ENCODE measurements at regions not wholly inside any gene's neighbourhood (a gene's known extent, or its start where the extent isn't known, plus 50 kb on each side); places are given as distances from the start of the nearest gene placed in this dataset.

GRCh38 chr1:193325042-193325441 is 138.6 kb upstream of the B3GALT2 start:
- no peak for DNase-seq
- no peaks in the 10 kb centered on the region for H3K27me3 Mint-ChIP-seq (ENCODE audit: insufficient read depth, unreplicated experiment)
- TF ChIP-seq, protein P1, sequence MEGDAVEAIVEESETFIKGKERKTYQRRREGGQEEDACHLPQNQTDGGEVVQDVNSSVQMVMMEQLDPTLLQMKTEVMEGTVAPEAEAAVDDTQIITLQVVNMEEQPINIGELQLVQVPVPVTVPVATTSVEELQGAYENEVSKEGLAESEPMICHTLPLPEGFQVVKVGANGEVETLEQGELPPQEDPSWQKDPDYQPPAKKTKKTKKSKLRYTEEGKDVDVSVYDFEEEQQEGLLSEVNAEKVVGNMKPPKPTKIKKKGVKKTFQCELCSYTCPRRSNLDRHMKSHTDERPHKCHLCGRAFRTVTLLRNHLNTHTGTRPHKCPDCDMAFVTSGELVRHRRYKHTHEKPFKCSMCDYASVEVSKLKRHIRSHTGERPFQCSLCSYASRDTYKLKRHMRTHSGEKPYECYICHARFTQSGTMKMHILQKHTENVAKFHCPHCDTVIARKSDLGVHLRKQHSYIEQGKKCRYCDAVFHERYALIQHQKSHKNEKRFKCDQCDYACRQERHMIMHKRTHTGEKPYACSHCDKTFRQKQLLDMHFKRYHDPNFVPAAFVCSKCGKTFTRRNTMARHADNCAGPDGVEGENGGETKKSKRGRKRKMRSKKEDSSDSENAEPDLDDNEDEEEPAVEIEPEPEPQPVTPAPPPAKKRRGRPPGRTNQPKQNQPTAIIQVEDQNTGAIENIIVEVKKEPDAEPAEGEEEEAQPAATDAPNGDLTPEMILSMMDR (IDR thresholded peaks at IDR 0.05; ENCODE audit: insufficient read depth in 1 of 2, low read depth in 1 of 2, low read length in 1 of 2, severe bottlenecking in 1 of 2, unreplicated experiment in 1 of 2) = no peak
- Histone ChIP-seq H3K9me3 (peaks cover 9% of the 10 kb centered on the region; the same call in 1 of the 2 replicates), H3K27me3 (replicated peaks; ENCODE audit: control insufficient read depth, insufficient read depth, low read length) (no peaks in the 10 kb centered on the region), H3K4me3 (ENCODE audit: low read depth, low read length) (no peak overlapping the region), H3K36me3 (ENCODE audit: control insufficient read depth, insufficient read depth, low read length) (no peaks in the 10 kb centered on the region), H3K4me1 (no peaks in the 10 kb centered on the region)
- H3K27ac Mint-ChIP-seq (ENCODE audit: unreplicated experiment) = no peak overlapping the region
- intact Hi-C loops (cut with micrococcal nuclease; ENCODE audit: unreplicated experiment) = no loop called here
- H3K9me3 Mint-ChIP-seq (ENCODE audit: unreplicated experiment) = peaks cover 49% of the 10 kb centered on the region
- no peak overlapping the region for H3K4me3 Mint-ChIP-seq (ENCODE audit: unreplicated experiment)
- ChIA-PET CTCF (no interaction called here), POLR2A (no interaction called here)
- peaks cover 15% of the 10 kb centered on the region for H3K4me1 Mint-ChIP-seq (ENCODE audit: low read depth, unreplicated experiment)
- H3K36me3 Mint-ChIP-seq (ENCODE audit: insufficient read depth, unreplicated experiment) = no peaks in the 10 kb centered on the region
- BruUV-seq (replicated peaks) = no TSS peak

- Histone ChIP-seq H3K27me3 (replicated peaks; ENCODE audit: control insufficient read depth, insufficient read depth, low read length) (no peaks in the 10 kb centered on the region), H3K36me3 (ENCODE audit: control insufficient read depth, insufficient read depth, low read length) (no peaks in the 10 kb centered on the region), H3K4me3 (ENCODE audit: low read depth, low read length) (no peak overlapping the region), H3K4me1 (no peaks in the 10 kb centered on the region), H3K9me3 (peaks cover 5% of the 10 kb centered on the region; the same call in 1 of the 2 replicates)
- peaks cover 29% of the 10 kb centered on the region for H3K9me3 Mint-ChIP-seq (ENCODE audit: unreplicated experiment)
- no peaks in the 10 kb centered on the region for H3K27me3 Mint-ChIP-seq (ENCODE audit: insufficient read depth, unreplicated experiment)
- ChIA-PET POLR2A (no interaction called here), CTCF (no interaction called here)
- H3K4me1 Mint-ChIP-seq (ENCODE audit: low read depth, unreplicated experiment) = peaks cover 15% of the 10 kb centered on the region
- DNase-seq = no peak
- no TSS peak for BruUV-seq (replicated peaks)
- peak overlapping the region; percentile 35 for H3K27ac Mint-ChIP-seq (ENCODE audit: unreplicated experiment)
- intact Hi-C loops (cut with micrococcal nuclease; ENCODE audit: unreplicated experiment) = no loop called here
- TF ChIP-seq, protein P1 (IDR thresholded peaks at IDR 0.05; ENCODE audit: insufficient read depth in 1 of 2, low read depth in 1 of 2, low read length in 1 of 2, severe bottlenecking in 1 of 2, unreplicated experiment in 1 of 2) = no peak
- no peak overlapping the region for H3K4me3 Mint-ChIP-seq (ENCODE audit: unreplicated experiment)
- H3K36me3 Mint-ChIP-seq (ENCODE audit: insufficient read depth, unreplicated experiment) = no peaks in the 10 kb centered on the region
Measured at GRCh38 chr1:193322211-193322610, 135.8 kb upstream of the B3GALT2 start.

DNA sequence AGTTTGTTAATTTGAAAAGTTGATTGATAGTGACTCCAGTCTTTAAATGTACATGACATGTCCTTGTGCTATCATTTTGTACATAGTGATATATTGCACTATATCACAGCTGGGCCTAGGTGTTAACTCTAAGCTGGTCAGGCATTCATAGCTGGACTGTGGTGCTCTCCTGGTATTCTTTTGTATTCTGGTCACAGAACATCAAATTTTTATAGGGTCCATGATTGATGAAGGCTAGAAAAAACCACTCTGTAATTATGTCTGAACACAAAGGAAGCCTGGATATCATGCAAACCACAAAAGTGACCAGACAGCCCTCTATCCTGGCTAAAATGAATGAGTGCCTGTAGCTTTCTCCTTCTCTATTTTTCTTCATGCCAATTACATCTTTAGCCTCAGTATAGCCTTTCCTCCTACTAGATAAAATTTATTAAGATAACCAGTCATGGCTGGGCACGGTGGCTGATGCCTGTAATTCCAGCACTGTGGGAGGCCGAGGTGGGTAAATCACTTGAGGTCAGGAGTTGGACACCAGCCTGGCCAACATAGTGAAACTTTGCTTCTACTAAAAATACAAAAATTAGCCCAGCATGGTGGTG is 134.9 kb upstream of the B3GALT2 start:
- POLR2A ChIA-PET = no interaction called here
- Mint-ChIP-seq H3K9me3 (ENCODE audit: unreplicated experiment) (peaks cover 27% of the 10 kb centered on the region), H3K36me3 (ENCODE audit: insufficient read depth, unreplicated experiment) (no peaks in the 10 kb centered on the region), H3K27ac (ENCODE audit: unreplicated experiment) (no peak overlapping the region), H3K4me3 (ENCODE audit: unreplicated experiment) (no peak overlapping the region), H3K4me1 (ENCODE audit: low read depth, unreplicated experiment) (peaks cover 15% of the 10 kb centered on the region), H3K27me3 (ENCODE audit: insufficient read depth, unreplicated experiment) (no peaks in the 10 kb centered on the region)
- H3K36me3 ChIP-seq (ENCODE audit: control insufficient read depth, insufficient read depth, low read length) = no peaks in the 10 kb centered on the region
- no TSS peak for BruUV-seq (replicated peaks)
- H3K4me1 ChIP-seq = no peaks in the 10 kb centered on the region
- TF ChIP-seq, protein P1 (IDR thresholded peaks at IDR 0.05; ENCODE audit: insufficient read depth in 1 of 2, low read depth in 1 of 2, low read length in 1 of 2, severe bottlenecking in 1 of 2, unreplicated experiment in 1 of 2) = no peak
- H3K27me3 ChIP-seq (replicated peaks; ENCODE audit: control insufficient read depth, insufficient read depth, low read length) = no peaks in the 10 kb centered on the region
- no peak overlapping the region for H3K4me3 ChIP-seq (ENCODE audit: low read depth, low read length)
- intact Hi-C loops (cut with micrococcal nuclease; ENCODE audit: unreplicated experiment) = no loop called here
- DNase-seq = no peak
- CTCF ChIA-PET = no interaction called here
- H3K9me3 ChIP-seq = peaks cover 5% of the 10 kb centered on the region; the same call in 1 of the 2 replicates
